GM11168 (cell line): ENCODE measurements at regions not wholly inside any gene's neighbourhood (a gene's known extent, or its start where the extent isn't known, plus 50 kb on each side); places are given as distances from the start of the nearest gene placed in this dataset.
"Not testable (repeated sequence)": the region's sequence is repeated elsewhere in the genome, so short reads cannot be mapped to it uniquely, and the experiment has no call there.

Experiments
- in situ Hi-C: fragments of 300-500 bp; cut with MboI; formaldehyde crosslinking; loops from one replicate; pipeline ENCODE4 v1.12.0; 2022; ENCODE audit warnings: low sequenced_read_pairs; ENCODE audit not compliant: unreplicated experiment

- in situ Hi-C loops, result no loop called here
Observed at GRCh38 chr20:19867074-19867473, 109.0 kb downstream of the RIN2 start.

GRCh38 chr20:19867940-19868371 lies 109.9 kb downstream of the RIN2 start:
- in situ Hi-C loops, result no loop called here

GRCh38 chr20:19868441-19868840 lies 110.4 kb downstream of the RIN2 start:
- in situ Hi-C loops, result no loop called here

GRCh38 chr20:19872001-19872400 lies 113.9 kb downstream of the RIN2 start:
- in situ Hi-C loops, result no loop called here

- in situ Hi-C loops, result no loop called here
Observed at GRCh38 chr20:19874040-19874727, 116.1 kb downstream of the RIN2 start.

GRCh38 chr20:19875376-19876221 lies 117.5 kb downstream of the RIN2 start:
- in situ Hi-C loops, result no loop called here

GRCh38 chr20:19876828-19877460 lies 118.9 kb downstream of the RIN2 start:
- in situ Hi-C loops, result no loop called here

GRCh38 chr20:19879874-19880255 lies 121.8 kb downstream of the RIN2 start:
- in situ Hi-C loops, result not testable (repeated sequence)

- in situ Hi-C loops, result no loop called here
Observed at GRCh38 chr20:19880256-19881079, 122.4 kb downstream of the RIN2 start.

- in situ Hi-C loops, result no loop called here
Observed at GRCh38 chr20:19881080-19881840, 123.2 kb downstream of the RIN2 start.

- in situ Hi-C loops, result no loop called here
Observed at GRCh38 chr20:19881990-19882389, 123.9 kb downstream of the RIN2 start.

GRCh38 chr20:19882446-19882845 lies 124.4 kb downstream of the RIN2 start:
- in situ Hi-C loops, result no loop called here

GRCh38 chr20:19883501-19883900 lies 125.4 kb downstream of the RIN2 start:
- in situ Hi-C loops, result no loop called here

GRCh38 chr20:19885594-19885938 lies 127.5 kb downstream of the RIN2 start:
- in situ Hi-C loops, result no loop called here

- in situ Hi-C loops, result no loop called here
Observed at GRCh38 chr20:19885939-19886660, 128.0 kb downstream of the RIN2 start.

- in situ Hi-C loops, result no loop called here
Observed at GRCh38 chr20:19886661-19887288, 128.7 kb downstream of the RIN2 start.

GRCh38 chr20:19887556-19888268 lies 129.4 kb upstream of the NAA20 start:
- in situ Hi-C loops, result no loop called here

GRCh38 chr20:19888269-19888671 lies 128.9 kb upstream of the NAA20 start:
- in situ Hi-C loops, result no loop called here
